Retinal pigment epithelial cell (primary cell): ENCODE measurements at regions not wholly inside any gene's neighbourhood (a gene's known extent, or its start where the extent isn't known, plus 50 kb on each side); places are given as distances from the start of the nearest gene placed in this dataset.

Source experiments
- DNase-seq: peaks from one replicate; pipeline ENCODE4 v3.0.0-alpha.2; 2010; ENCODE audit warnings: low read depth
- H3K4me3 ChIP-seq: 2 replicates; pipeline ENCODE4 v1.5.1; 2011; ENCODE audit warnings: mild to moderate bottlenecking, low read length, control low read depth, moderate library complexity
- TF ChIP-seq, protein P1 (sequence below): conservative IDR thresholded peaks from 2 replicates; pipeline ENCODE4 v1.5.1; 2011; ENCODE audit warnings: low read depth, low read length, control low read depth, inconsistent platforms

- H3K4me3 ChIP-seq: no peak overlapping the region
- TF ChIP-seq, protein P1, sequence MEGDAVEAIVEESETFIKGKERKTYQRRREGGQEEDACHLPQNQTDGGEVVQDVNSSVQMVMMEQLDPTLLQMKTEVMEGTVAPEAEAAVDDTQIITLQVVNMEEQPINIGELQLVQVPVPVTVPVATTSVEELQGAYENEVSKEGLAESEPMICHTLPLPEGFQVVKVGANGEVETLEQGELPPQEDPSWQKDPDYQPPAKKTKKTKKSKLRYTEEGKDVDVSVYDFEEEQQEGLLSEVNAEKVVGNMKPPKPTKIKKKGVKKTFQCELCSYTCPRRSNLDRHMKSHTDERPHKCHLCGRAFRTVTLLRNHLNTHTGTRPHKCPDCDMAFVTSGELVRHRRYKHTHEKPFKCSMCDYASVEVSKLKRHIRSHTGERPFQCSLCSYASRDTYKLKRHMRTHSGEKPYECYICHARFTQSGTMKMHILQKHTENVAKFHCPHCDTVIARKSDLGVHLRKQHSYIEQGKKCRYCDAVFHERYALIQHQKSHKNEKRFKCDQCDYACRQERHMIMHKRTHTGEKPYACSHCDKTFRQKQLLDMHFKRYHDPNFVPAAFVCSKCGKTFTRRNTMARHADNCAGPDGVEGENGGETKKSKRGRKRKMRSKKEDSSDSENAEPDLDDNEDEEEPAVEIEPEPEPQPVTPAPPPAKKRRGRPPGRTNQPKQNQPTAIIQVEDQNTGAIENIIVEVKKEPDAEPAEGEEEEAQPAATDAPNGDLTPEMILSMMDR: peak; percentile 40
- DNase-seq: no peak
Measured at GRCh38 chr6:17012421-17013225, 89.2 kb upstream of the STMND1 start.

DNA sequence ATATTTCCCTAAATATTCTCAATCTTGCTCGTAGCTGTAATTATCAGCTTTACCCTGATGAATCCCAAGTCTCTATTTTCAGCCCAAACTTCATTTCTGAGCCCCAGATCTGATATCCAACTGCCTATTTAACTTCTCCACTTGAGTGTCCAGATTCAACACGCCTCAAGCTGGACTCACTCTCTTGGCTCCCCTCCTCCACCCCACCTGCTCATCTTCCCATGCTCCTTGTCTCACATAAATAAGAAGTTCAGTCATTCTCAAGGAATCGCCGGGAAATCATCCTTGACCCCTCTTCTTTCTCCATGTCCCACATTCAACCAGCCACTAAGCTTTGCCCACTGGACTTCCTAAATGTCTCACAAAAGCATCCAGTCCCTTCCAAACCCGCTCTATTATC lies 89.9 kb upstream of the STMND1 start:
- H3K4me3 ChIP-seq: no peak overlapping the region
- no peak for DNase-seq
- TF ChIP-seq, protein P1: no peak

DNA sequence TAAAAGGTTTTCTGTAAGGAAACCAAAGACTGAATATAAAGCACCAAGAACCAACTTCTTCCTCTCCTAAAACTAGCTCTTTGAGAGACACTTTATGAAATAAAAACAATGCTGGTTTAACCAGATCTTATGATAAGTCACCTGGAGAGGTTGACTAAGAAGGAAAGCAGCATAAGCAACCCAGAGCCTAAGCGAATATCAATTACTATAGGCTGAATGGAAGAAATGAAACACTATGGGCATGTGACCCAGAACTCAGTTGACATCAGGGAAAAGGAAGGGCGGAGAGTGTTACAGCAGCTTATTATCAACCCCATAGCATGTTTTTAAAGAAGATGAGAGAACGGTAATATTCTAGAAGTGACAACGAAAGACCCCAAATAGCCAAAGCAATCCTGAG lies 94.1 kb upstream of the STMND1 start:
- no peak overlapping the region for H3K4me3 ChIP-seq
- DNase-seq: no peak
- TF ChIP-seq, protein P1: no peak

- TF ChIP-seq, protein P1: no peak
- H3K4me3 ChIP-seq: no peak overlapping the region
- DNase-seq: no peak
Measured at GRCh38 chr6:17006543-17006942, 95.3 kb upstream of the STMND1 start.

DNA sequence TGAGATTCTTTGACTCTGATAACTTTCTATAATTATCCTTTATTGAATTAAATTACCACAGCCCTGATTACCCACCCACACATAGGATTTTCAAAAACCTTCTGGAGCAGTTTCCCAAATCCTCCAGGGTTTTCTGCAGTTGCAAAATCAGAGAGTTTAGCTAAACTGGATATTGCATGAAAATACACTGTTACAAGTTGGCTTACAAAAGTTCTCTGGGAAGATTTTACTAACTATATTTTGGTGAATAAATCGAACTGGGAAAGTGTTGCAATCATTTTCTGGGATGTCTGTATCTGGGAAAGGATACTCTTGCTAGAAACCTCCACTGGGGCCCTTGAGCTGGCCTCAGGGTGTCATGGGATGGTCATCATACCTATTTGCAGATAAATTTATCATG lies 97.6 kb upstream of the STMND1 start:
- TF ChIP-seq, protein P1: no peak
- no peak for DNase-seq
- H3K4me3 ChIP-seq: no peak overlapping the region

DNA sequence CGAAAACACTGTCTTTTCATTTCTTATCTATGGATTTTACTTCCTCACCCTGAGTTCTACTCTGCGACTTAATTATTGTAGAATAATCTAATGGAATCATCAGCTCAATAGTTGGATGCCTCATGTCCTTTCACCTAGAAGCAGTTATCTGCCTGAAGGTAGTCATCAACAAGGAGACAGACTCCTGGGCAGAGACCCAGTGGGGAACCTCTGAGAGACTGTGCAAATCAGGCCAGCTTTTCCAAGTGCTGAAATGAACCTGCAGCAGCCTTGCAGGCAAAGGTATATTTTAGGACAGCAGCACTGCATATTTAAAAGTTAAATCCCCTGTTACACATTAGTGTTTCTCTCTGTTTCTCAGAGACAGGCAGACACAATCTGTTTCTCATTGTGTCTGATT lies 99.7 kb upstream of the STMND1 start:
- no peak for DNase-seq
- H3K4me3 ChIP-seq: no peak overlapping the region
- TF ChIP-seq, protein P1: no peak

DNA sequence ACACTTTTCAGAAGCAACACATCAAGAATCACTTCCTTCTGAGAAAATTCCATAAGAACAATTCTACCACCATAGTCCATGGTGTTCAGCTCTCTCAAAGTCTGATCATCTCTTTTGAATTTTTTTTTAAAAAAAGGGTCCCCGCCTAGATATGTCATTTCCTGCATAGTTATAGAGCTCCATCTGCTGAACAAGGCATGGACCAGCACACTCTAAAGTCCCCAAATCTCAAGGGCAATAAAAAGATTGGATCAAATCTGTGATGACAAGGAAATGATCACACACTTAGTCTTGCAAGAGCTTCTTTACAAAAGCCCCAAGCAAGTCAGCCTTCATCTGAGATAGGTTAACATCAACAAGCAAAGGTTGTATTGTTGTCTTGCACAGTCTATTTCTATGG lies 100.7 kb upstream of the STMND1 start:
- TF ChIP-seq, protein P1: no peak
- no peak for DNase-seq
- no peak overlapping the region for H3K4me3 ChIP-seq
